ENCODE measurements at regions not wholly inside any gene's neighbourhood (a gene's known extent, or its start where the extent isn't known, plus 50 kb on each side); places are given as distances from the start of the nearest gene placed in this dataset.

DNA sequence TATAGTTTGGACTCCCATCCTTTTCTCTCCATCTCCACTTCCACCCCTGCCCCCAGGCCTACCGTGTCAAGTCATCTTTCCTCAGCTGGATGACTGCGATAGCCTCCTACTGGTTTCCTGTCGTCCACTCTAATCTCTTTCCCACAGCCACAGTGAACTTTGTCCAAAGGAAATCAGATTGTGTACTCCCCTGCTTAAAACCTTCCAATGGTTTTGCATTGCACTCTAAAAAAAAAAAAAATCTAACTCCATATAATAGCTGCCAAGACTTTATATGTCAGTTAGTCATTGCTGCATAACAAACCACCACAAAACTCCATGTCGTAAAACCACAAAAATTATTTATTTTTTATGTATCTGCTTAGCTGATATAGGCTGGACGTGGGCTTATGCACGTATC is 160.2 kb upstream of the CCDC68 start:
- no peak for DNase-seq

DNA sequence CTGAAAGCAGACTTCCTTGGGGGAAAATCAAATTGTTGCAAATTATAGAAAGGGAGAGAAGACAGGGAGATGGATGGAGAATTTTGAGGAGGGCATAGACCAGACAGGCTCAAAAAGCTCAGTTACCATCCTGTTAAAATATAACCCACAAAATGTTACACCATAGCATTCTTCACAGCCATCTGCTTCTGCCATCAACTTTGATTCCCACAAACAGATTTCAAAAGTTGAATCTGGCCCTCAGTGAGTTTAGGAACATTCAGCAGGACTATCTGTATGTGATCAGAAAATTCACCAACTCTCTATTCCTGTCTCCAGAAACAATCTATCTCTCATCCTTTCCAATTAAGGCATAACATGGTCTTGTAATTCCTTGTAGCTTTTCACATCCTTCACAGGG is 159.8 kb upstream of the CCDC68 start:
- no peak for DNase-seq

- no peak for DNase-seq
Measured at GRCh38 chr18:55116863-55117262, 157.6 kb upstream of the CCDC68 start.

GRCh38 chr18:55115606-55116005 is 156.3 kb upstream of the CCDC68 start:
- no peak for DNase-seq

GRCh38 chr18:55114876-55115275 is 155.6 kb upstream of the CCDC68 start:
- DNase-seq = no peak

DNA sequence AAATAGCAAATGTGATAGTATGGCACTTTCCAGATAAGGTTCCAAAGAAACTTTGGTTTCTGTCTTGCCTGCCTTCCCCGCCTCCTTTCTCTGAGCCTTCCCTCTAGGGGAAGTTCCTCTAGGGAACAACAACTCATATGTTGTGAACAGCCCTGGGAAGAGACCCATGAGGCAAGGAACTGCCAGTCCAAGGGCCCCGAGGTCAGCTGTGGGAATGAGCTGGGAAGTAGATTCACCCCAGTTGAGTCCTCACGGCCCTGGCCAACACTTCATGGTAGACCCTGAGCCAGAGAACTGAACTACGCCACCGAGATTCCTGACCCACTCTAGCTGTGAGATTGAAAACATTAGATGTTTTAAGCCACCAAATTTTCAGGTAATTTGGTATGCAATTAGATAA is 154.5 kb upstream of the CCDC68 start:
- no peak for DNase-seq

- no peak for DNase-seq
Measured at GRCh38 chr18:55111271-55111670, 152.0 kb upstream of the CCDC68 start.

- DNase-seq = peak; percentile 80
Measured at GRCh38 chr18:55110436-55110835, 151.2 kb upstream of the CCDC68 start.

- DNase-seq = no peak
Measured at GRCh38 chr18:55109818-55110414, 150.7 kb upstream of the CCDC68 start.

- DNase-seq = no peak
Measured at GRCh38 chr18:55106906-55107305, 147.6 kb upstream of the CCDC68 start.

GRCh38 chr18:55106466-55106865 is 147.2 kb upstream of the CCDC68 start:
- DNase-seq = no peak

GRCh38 chr18:55105873-55106272 is 146.6 kb upstream of the CCDC68 start:
- DNase-seq = no peak

GRCh38 chr18:55102958-55103456 is 143.7 kb upstream of the CCDC68 start:
- DNase-seq = no peak

DNA sequence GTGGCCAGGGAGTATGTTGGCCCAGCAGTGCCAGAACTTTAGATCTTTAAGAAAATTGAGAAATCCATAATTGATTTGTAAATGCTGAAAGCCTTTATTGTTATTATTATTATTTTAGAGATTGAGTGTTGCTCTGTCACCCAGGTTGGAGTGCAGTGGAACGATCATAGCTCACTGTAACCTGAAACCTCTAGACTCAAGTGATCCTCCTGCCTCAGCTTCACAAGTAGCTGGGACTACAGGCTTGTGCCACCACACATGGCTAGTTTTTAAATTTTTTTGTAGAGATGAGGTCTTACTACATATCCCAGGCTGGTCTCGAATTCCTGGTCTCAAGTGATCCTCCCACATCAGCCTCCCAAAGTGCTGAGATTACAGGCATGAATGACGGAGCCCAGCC is 143.2 kb upstream of the CCDC68 start:
- DNase-seq = no peak

GRCh38 chr18:55101458-55101824 is 142.2 kb upstream of the CCDC68 start:
- DNase-seq = no peak

DNA sequence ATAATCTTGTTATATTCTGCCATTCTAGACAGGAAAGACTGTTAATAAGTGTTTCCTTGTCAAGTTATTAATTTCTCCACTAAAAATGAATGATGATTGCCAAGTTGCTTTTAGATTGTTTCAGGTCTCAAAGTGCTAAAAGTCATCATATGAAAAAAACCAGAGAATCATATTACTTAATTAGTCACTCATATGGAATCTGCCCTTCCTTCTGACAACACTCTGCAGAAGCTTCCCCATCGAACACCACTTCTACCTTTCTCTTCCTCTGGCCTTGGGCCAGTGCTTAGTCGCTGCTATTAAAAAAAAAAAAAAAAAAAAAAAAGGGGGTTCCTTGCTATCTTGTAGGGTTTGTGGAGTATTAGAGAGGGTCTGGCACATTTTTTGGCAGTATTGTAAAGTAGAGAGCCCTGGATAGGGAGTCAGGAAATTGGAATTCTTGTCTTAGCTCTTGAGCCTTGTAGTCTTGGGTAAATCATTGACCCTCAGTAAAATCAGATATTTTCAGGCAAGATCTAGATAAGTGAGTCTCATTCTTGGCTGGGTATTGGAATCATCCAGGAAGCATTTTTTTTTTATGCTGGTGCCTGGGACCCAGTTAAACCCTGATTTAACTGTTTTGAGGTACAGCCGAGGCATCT is 141.7 kb upstream of the CCDC68 start:
- DNase-seq = peak; percentile 48

- peak; percentile 68 for DNase-seq
Measured at GRCh38 chr18:55097456-55098170, 138.4 kb upstream of the CCDC68 start.

- peak; percentile 83 for DNase-seq
Measured at GRCh38 chr18:55096263-55096951, 137.1 kb upstream of the CCDC68 start.

GRCh38 chr18:55095584-55095983 is 136.3 kb upstream of the CCDC68 start:
- DNase-seq = no peak

- no peak for DNase-seq
Measured at GRCh38 chr18:55093808-55094207, 134.5 kb upstream of the CCDC68 start.

DNA sequence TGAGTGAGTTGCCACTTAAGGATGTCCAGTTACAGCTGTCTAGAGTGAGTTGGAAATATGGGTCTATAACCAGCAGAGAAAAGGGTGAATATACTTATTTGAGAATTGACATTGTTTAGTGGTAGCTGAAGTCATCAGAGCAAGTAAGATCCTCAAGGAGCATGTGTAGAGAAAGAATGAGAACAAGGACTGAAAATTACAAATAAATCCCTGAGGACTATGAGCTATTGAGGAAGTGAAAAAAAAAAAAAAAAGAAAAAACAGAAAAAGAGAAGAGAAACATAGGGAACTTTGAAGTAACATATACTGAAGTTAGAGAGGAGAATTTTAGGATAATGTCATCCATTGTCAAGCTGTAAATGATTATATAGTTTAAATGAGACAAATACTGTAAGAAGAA is 134.0 kb upstream of the CCDC68 start:
- DNase-seq = no peak

GRCh38 chr18:55092166-55092565 is 132.9 kb upstream of the CCDC68 start:
- no peak for DNase-seq

GRCh38 chr18:55090564-55091188 is 131.4 kb upstream of the CCDC68 start:
- no peak for DNase-seq
